ENCODE measurements at regions not wholly inside any gene's neighbourhood (a gene's known extent, or its start where the extent isn't known, plus 50 kb on each side); places are given as distances from the start of the nearest gene placed in this dataset.

DNA sequence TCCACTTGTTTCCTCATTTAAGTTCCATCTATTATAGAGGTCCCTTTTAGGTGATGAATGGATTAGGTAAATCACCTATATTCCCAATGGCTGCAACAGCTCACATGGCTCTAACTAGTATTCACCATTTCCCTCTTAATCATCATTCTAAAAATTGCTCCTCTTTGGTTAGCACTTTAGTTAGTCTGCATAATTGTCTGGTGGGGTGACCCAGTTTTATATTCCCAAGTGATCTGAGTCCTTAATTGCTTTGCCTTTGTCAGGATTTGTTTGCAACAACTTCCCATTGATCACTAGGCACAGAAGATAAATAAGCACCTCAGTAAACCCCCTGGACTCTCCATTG, 395.2 kb downstream of the RAB38 start:
- TF ChIP-seq, protein P1, sequence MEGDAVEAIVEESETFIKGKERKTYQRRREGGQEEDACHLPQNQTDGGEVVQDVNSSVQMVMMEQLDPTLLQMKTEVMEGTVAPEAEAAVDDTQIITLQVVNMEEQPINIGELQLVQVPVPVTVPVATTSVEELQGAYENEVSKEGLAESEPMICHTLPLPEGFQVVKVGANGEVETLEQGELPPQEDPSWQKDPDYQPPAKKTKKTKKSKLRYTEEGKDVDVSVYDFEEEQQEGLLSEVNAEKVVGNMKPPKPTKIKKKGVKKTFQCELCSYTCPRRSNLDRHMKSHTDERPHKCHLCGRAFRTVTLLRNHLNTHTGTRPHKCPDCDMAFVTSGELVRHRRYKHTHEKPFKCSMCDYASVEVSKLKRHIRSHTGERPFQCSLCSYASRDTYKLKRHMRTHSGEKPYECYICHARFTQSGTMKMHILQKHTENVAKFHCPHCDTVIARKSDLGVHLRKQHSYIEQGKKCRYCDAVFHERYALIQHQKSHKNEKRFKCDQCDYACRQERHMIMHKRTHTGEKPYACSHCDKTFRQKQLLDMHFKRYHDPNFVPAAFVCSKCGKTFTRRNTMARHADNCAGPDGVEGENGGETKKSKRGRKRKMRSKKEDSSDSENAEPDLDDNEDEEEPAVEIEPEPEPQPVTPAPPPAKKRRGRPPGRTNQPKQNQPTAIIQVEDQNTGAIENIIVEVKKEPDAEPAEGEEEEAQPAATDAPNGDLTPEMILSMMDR (conservative IDR thresholded peaks at IDR 0.05; ENCODE audit: low read length): no peak
- TF ChIP-seq EZH2phosphoT487 (IDR thresholded peaks at IDR 0.05; ENCODE audit: borderline replicate concordance): no peak
